Anterior cingulate cortex (tissue), 58 donors: ENCODE measurements at regions not wholly inside any gene's neighbourhood (a gene's known extent, or its start where the extent isn't known, plus 50 kb on each side); places are given as distances from the start of the nearest gene placed in this dataset.

Experiments used
- DNase-seq, 58 donors: peaks; one replicate each; lab custom pipeline; 2025; lab: John Stamatoyannopoulos, UW

- no peak for DNase-seq
These were observed 234.5 kb upstream of the SLC24A2 start for GRCh38 chr9:20023210-20023905.

GRCh38 chr9:20022410-20022809, 233.6 kb upstream of the SLC24A2 start:
- DNase-seq, result no peak

DNA sequence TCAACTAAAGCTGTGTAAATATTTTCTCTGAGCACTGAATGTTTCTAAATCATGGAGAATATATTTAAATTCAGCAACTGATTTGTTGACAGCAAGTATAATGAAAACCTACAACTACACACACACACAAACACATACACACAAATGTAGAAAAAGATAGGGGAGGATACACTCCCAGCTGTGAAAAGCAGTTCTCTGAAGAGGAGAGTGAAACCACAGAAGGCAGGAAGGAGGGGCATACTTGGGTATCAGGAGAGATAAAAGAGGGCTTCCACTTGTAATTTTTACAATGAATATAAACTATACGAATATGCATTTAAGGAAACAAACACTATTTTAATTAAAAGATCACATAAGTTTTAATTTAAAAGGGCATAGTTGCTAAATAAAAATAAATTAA, 227.8 kb upstream of the SLC24A2 start:
- no peak for DNase-seq

GRCh38 chr9:20015427-20015931, 226.6 kb upstream of the SLC24A2 start:
- DNase-seq, result no peak

DNA sequence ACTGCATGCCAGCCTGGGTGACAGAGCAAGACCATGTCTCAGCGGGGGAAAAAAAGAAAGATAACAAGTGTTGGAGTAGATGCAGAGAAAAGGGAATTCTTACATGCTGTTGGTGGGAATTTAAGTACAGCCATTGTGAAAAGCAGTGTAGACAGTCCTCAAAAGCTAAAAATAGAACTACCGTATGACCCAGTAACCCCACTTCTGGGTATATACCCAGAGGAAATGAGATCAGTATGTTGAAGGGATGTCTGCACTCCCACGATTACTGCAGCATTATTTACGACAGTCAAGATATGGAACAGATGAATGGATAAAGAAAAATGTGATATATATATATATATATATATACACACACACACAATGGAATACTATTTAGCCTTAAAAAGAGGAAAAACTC, 225.3 kb upstream of the SLC24A2 start:
- no peak for DNase-seq

- DNase-seq, result no peak
These were observed 223.4 kb upstream of the SLC24A2 start for GRCh38 chr9:20012232-20012631.

GRCh38 chr9:20009606-20010005, 220.8 kb upstream of the SLC24A2 start:
- DNase-seq, result no peak

- no peak for DNase-seq
These were observed 213.2 kb upstream of the SLC24A2 start for GRCh38 chr9:20002011-20002410.

DNA sequence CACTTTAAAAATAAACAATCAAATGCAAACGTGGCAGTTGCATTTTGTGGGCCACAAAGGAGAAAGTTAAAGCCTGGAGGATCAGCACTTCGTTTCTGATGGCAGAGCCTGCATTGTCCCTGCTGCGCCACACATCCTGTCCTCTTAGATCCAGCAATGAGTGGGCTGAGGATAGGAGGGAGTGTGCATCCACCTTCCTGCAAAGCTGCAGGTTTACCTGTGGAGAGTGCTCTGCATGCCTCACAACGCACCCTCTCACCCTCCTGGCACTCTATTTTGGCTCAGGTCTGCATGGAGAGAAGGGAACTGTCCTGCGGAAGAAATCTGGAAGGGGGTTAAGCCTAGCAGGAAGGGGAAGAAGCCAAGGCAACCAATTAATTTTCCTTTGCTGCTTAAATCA, 212.2 kb upstream of the SLC24A2 start:
- DNase-seq, result no peak

GRCh38 chr9:19999491-20000057, 210.7 kb upstream of the SLC24A2 start:
- DNase-seq, result no peak

DNA sequence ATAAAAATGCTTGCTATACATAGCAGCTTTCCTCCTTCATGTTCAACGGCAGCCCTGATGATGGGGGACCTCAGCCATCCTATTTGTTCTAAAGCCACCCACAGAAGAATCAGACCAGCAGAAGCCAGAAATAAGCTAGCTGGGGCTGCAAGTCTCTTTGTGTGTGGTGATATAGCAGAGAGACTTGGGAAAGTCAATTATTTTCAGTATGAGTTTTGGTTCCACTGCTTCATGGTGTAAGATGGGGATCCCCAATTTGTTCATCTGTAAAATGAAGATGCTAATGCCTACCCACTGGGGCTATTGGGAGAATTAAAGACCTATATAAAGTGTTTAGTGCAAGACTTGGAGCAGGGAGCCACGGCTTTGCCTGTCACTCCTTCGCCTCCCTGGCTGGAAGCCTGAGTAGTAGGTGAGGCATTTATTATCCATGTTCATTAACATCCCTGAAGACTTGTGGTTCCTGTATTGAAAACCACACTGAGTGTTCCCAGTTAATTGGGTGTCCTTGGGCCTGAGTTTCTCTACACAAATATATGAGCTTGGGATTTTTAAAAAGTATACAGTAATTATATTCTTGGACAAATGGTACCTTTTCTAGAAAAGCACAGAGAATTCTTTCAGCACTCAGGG, 210.1 kb upstream of the SLC24A2 start:
- no peak for DNase-seq

DNA sequence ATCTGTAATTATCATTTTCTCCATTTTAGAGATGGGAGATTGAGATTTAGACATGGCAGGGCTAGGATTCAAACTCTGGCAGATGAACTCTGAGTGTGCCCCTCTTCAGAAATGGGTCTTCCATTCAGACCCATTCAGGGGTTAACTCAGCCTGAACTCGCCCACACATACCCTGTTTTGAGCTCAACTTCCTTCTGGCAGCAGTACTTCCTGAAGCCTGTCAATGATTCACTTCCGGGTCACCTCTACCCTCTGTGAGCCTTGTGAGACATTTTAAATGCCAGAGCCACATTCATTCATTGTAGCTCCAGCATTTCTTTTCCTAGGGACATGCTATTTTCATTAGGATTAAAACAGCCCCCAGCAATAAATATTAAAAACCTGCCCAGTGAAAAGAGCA, 209.3 kb upstream of the SLC24A2 start:
- DNase-seq, result no peak

- no peak for DNase-seq
These were observed 206.8 kb upstream of the SLC24A2 start for GRCh38 chr9:19995619-19996018.

DNA sequence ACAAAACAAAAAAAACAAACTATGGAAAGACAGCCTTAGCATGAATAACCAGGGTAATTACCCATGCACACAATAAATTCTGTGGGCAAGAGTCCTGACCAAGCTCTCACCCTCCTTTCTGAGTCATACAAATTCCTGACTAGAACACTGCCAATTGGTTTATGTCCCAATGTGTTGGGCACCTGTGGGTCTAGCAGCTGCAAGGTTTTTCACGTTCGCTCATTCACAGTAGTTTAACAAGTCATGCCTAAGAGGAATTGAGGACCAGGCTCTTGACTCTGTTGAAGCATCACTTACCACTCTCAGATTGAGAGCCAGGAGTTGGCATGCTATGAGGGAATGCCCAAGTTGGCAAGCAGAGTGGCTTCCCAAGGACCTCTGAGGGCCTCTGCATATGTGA, 205.5 kb upstream of the SLC24A2 start:
- no peak for DNase-seq

DNA sequence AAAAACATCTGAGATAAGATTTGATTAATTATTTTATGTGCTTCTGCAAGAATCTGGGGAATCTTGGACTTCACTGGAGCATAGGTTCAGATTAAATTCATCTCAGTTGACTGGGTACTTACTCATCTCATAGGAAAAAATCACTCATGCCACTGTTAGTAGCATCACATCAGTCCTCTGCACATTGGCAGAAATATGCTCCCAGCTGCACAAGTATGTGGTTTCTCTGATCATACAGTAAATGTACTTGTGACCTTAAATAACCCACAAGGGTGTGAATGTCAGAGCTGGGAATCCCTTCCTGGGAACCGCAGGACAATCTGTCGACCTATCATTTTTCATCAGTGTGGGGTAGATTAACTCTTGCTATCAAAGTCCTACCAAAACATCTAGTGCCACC, 203.7 kb upstream of the SLC24A2 start:
- no peak for DNase-seq

DNA sequence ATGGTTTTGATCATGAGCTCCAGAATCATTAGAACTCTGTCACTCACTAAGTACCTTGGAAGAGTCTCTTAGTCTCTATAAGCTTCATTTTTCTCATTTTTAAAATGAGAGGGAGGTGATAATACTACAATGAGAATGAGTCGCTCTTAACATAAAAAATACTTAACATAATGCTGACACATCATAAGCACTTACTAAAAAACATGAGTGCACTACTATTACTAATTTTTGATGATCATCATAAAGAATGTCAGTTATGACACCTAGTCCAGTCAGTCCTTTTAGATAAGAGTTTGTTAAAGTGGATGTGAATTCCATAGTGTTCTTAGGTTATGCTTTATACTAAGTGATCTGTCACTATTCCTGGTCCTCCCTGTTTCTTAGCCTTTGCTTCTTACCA, 200.4 kb upstream of the SLC24A2 start:
- DNase-seq, result no peak

- peak in 9 of 58 donors; percentile 1 to 52 (median 16) for DNase-seq
These were observed 199.4 kb upstream of the SLC24A2 start for GRCh38 chr9:19988281-19988680.

DNA sequence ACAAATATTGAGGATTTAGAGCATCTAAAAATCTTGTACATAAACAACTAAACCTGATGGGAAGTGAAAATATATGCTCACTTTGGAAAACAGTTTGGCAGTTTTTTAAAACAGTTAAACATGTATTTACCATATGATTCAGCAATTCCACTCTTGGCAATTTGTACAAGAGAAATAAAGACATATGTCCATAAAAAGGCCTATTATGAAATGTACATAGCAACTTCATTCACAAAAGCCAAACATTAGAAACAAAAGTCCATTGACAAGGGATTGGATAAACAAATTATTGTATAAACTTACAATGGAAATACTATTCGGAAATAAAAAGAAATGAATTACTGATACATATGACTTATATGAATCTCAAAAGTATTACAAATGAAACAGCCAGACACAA, 196.2 kb upstream of the SLC24A2 start:
- no peak for DNase-seq

DNA sequence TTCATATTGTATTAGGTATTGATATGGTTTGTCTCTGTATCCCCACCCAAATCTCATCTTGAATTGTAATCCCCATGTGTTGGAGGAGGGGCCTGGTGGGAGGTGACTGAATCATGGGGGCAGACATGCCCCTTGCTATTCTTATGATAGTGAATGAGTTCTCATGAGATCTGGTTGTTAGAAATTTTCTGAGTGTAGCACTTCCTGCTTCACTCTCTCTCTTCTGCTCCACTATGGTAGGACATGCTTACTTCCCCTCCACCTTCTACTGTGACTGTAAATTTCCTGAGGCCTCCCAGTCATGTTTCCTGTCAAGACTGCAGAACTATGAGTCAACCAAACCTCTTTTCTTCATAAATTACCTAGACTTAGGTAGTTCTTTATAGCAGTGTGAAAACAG, 187.4 kb upstream of the SLC24A2 start:
- no peak for DNase-seq

GRCh38 chr9:19975499-19975898, 186.7 kb upstream of the SLC24A2 start:
- DNase-seq, result no peak

GRCh38 chr9:19969721-19970120, 180.9 kb upstream of the SLC24A2 start:
- no peak for DNase-seq

DNA sequence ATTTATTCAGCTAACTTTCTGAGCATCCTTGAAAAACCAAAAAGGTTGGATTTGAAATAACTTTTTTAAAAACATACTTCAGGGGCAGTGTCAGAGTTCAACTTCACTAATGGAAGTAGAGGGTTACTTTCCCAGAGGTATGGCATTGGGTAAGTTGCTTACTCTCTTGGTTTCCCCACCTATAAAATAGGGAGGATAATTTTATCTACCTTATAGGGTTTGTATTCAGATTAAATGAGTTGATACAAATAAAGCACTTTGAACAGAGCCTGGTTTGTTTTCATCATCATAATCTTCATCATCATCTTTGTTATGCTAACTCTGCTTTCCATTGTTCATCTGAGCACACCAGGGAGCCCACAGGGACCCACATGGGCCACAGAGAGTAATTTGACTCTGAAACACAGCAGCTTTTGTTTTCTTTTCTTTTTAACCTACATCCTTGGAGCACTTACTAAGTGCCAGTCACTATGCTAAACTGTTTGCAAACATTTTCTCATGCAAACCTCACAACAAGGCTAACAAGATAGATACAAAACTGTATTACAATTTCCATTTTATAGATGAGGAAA, 179.1 kb upstream of the SLC24A2 start:
- no peak for DNase-seq
